Amniotic stem cell (primary cell): ENCODE measurements at regions not wholly inside any gene's neighbourhood (a gene's known extent, or its start where the extent isn't known, plus 50 kb on each side); places are given as distances from the start of the nearest gene placed in this dataset.

Experiments
- DNase-seq: peaks from one replicate; lab custom pipeline; 2025; lab: John Stamatoyannopoulos, UW

- no peak for DNase-seq
These were observed 328.9 kb upstream of the MAF start for GRCh38 chr16:79929260-79929965.

GRCh38 chr16:79928142-79928873 is 327.8 kb upstream of the MAF start:
- no peak for DNase-seq

- DNase-seq, result no peak
These were observed 326.1 kb upstream of the MAF start for GRCh38 chr16:79926451-79927205.

GRCh38 chr16:79923431-79923830 is 322.9 kb upstream of the MAF start:
- DNase-seq, result no peak

DNA sequence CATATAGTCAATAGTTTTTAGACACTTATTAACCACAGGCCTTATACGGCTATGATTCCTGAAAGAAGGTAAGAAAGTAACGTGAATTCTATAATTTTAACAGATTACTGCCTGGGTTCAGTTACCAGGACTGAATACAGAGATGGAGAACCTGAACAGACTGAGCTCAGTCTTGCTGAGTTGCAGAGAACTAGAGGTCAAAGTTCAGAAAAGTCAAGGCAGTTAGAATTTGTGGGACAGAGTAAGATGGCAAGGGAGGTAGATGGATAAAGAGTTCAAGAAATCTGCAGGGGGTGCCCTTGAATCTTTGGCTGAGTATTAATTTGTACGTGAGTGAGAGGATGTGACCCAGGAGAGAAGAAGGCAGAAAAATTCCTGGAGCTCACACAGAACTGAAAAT is 320.1 kb upstream of the MAF start:
- DNase-seq, result no peak

GRCh38 chr16:79918916-79919315 is 318.4 kb upstream of the MAF start:
- no peak for DNase-seq

DNA sequence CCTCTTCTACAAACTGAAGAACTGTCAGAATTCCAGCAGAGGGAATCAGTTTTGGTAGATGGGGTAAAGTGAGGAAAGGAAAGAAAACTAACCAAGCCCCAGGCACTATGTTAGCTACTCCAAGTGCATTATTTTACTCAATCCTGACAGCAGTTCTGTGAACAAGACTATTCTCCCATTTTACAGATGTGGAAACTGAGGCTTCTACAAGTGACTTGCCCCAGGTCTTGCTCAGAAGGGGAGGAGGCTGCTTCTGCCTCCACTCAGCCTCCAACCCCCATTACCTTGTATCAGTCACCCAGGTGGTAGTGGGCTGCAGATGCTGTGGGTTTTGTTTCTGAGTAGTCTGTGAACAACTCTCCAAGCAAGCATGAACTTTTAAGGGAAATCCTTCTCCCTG is 315.2 kb upstream of the MAF start:
- no peak for DNase-seq

GRCh38 chr16:79914961-79915720 is 314.6 kb upstream of the MAF start:
- no peak for DNase-seq

GRCh38 chr16:79912592-79913310 is 312.2 kb upstream of the MAF start:
- no peak for DNase-seq

GRCh38 chr16:79911660-79912059 is 311.1 kb upstream of the MAF start:
- DNase-seq, result no peak

DNA sequence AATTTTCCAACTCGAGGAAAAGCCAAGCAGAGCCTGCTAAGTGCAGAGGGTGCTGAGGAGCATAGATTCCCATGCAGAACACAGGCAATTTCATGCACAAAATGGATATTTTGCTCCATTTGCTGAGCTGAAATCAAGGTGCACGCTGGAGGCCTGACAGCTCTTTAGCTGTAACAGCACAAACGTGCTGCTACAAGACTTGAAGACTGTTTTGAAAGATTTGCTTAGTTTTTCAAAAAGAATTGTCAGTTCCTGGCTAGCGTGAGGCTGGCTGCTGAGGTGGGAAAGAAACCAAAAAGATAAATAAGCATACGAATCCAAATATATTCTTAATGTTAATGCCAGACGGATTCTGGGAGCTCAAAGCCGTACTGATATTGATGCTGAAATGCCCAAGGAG is 309.0 kb upstream of the MAF start:
- no peak for DNase-seq

- no peak for DNase-seq
These were observed 302.9 kb upstream of the MAF start for GRCh38 chr16:79903471-79903870.

- DNase-seq, result no peak
These were observed 301.8 kb upstream of the MAF start for GRCh38 chr16:79902351-79902750.

GRCh38 chr16:79901522-79901921 is 301.0 kb upstream of the MAF start:
- no peak for DNase-seq

GRCh38 chr16:79899716-79900115 is 299.2 kb upstream of the MAF start:
- no peak for DNase-seq

DNA sequence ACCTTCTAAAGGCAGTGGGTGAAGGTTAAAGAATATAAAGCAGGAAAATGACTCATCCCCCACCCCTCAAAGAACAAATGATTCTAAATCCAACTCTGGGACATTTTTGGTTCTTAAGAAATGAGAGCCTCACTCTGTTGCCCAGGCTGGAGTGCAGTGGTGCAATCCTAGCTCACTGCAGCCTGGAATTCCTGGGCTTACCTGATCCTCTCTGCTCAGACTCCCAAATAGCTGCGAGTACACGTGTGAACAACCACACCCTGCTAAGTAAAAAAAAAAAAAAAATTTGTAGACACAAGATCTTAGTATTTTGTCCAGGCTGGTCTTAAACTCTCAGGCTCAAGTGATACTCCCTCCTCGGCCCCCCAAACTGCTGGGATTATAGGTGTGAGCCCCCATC is 298.8 kb upstream of the MAF start:
- DNase-seq, result no peak

DNA sequence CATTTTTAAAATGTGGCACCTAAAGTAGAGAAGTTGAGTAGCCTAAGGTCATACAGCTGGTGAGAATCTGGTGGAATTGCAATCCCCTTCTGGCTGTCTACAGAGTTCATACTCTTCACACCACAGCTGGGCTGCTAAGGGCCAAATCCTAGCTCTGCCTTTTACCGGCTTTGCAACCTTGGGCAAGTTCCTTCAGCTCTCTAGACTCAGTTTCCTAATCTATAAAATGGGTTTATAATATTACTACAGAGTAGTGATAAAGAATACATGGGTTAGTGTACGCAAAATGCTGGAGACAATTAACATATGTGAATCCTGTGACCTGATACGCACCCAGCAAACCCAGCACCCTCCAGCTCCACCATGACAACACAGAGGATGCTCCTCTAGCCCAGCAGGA is 298.2 kb upstream of the MAF start:
- no peak for DNase-seq

- no peak for DNase-seq
These were observed 297.1 kb upstream of the MAF start for GRCh38 chr16:79897453-79898146.

DNA sequence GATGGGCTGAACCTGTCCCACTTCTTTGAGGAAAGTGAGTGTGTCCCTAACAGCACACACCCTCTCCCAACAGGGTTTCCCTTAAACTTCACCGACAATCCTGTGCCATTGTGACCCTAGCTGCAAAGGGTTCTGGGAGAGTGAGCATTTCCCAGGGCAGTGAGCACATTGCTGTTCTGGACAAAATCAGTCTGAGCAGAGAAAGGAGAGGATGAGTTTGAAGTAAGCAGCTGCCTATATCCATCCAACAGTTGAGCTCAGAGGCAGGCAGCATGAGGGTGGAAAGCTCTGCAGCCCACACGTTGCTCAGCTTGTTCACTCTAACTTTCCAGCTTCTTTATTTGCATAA is 296.5 kb upstream of the MAF start:
- DNase-seq, result no peak

DNA sequence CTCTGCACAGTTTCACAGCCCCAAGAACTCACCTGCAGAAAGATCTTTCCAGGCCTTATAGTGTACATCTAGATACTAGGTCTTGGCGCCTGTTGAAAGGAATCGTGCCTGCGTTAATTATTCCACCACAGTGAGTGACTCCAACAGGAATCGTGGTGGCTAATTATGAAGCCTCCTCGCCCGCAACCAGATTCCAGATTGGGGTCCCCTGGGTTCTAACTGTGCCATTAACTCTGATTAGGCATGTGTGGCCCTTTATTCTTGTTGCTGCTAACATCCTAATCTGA is 295.3 kb upstream of the MAF start:
- DNase-seq, result no peak
